ENCODE measurements at regions not wholly inside any gene's neighbourhood (a gene's known extent, or its start where the extent isn't known, plus 50 kb on each side); places are given as distances from the start of the nearest gene placed in this dataset.

- Histone ChIP-seq H3K4me1 (no peaks in the 10 kb centered on the region), H3K27ac (no peak overlapping the region), H3K27me3 (no peaks in the 10 kb centered on the region), H3K9me3 (no peaks in the 10 kb centered on the region), H3K36me3 (no peaks in the 10 kb centered on the region), H3K9ac (ENCODE audit: low read depth in 2 of 2, low read length in 2 of 2) (no peak overlapping the region), H3K4me3 (no peak overlapping the region)
- no peak for TF ChIP-seq CTCF (IDR thresholded peaks at IDR 0.05)
- intact Hi-C loops (cut with DNase I) = no loop called here
- DNase-seq = no peak
Measured at GRCh38 chr19:28586474-28586873, 626.5 kb downstream of the UQCRFS1 start.

GRCh38 chr19:28585796-28586195 lies 627.2 kb downstream of the UQCRFS1 start:
- Histone ChIP-seq H3K27ac (no peak overlapping the region), H3K4me1 (no peaks in the 10 kb centered on the region), H3K9me3 (no peaks in the 10 kb centered on the region), H3K4me3 (no peak overlapping the region), H3K36me3 (no peaks in the 10 kb centered on the region), H3K27me3 (no peaks in the 10 kb centered on the region), H3K9ac (ENCODE audit: low read depth in 2 of 2, low read length in 2 of 2) (no peak overlapping the region)
- no peak for TF ChIP-seq CTCF (IDR thresholded peaks at IDR 0.05)
- DNase-seq = no peak
- intact Hi-C loops (cut with DNase I) = no loop called here

DNA sequence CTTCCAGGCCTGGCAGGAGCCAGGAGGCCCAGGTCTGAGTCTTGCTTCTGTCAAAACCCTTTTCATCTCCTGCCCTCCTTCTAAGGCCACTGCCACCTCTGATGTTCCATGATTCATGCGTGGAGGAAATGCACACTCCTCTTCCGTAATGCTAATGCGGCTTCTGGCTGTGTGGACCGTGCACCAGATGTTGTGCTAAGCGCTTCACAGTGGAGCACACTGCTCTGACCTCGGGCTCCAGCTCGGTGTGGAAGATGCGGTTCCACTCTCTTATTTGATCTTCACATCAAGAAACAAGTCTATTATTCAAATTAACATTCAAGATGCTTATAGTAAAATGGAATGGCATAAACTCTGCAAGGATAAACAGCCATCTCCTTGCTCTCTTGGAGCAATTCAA lies 629.2 kb downstream of the UQCRFS1 start:
- H3K4me3 ChIP-seq = no peak overlapping the region
- H3K9ac ChIP-seq (ENCODE audit: low read depth in 2 of 2, low read length in 2 of 2) = no peak overlapping the region
- no peak overlapping the region for H3K27ac ChIP-seq
- H3K36me3 ChIP-seq = no peaks in the 10 kb centered on the region
- no peak for TF ChIP-seq CTCF (IDR thresholded peaks at IDR 0.05)
- no peaks in the 10 kb centered on the region for H3K9me3 ChIP-seq
- DNase-seq = no peak
- H3K4me1 ChIP-seq = no peaks in the 10 kb centered on the region
- no peaks in the 10 kb centered on the region for H3K27me3 ChIP-seq
- intact Hi-C loops (cut with DNase I) = no loop called here

DNA sequence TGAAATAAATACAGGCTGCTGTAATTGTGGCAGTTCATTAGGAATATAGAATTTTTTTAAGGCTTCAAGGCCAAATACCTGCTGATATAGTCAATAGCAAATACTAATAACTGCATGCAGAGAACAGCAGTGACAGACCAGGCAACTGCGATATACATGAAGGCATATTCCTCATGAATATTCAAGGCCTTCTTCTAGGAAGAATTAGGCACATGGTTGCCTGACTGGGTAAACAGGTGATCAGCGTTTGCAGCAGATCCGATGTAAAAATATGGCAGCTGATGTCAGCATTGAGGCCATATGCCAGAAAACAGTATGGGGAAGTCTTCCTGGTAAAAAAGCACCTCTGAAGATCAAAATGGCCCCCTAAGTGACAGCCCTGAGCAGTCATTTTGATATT lies 629.7 kb downstream of the UQCRFS1 start:
- no peaks in the 10 kb centered on the region for H3K27me3 ChIP-seq
- no peak for DNase-seq
- H3K9me3 ChIP-seq = no peaks in the 10 kb centered on the region
- H3K4me1 ChIP-seq = no peaks in the 10 kb centered on the region
- no peak overlapping the region for H3K9ac ChIP-seq (ENCODE audit: low read depth in 2 of 2, low read length in 2 of 2)
- no peaks in the 10 kb centered on the region for H3K36me3 ChIP-seq
- no peak overlapping the region for H3K27ac ChIP-seq
- no peak overlapping the region for H3K4me3 ChIP-seq
- intact Hi-C loops (cut with DNase I) = no loop called here
- no peak for TF ChIP-seq CTCF (IDR thresholded peaks at IDR 0.05)

GRCh38 chr19:28582796-28583195 lies 630.2 kb downstream of the UQCRFS1 start:
- DNase-seq = no peak
- Histone ChIP-seq H3K27me3 (no peaks in the 10 kb centered on the region), H3K36me3 (no peaks in the 10 kb centered on the region), H3K4me1 (no peaks in the 10 kb centered on the region), H3K9me3 (no peaks in the 10 kb centered on the region), H3K4me3 (no peak overlapping the region), H3K27ac (no peak overlapping the region), H3K9ac (ENCODE audit: low read depth in 2 of 2, low read length in 2 of 2) (no peak overlapping the region)
- intact Hi-C loops (cut with DNase I) = no loop called here
- no peak for TF ChIP-seq CTCF (IDR thresholded peaks at IDR 0.05)

GRCh38 chr19:28582344-28582743 lies 630.6 kb downstream of the UQCRFS1 start:
- no peak for TF ChIP-seq CTCF (IDR thresholded peaks at IDR 0.05)
- no peak for DNase-seq
- H3K9me3 ChIP-seq = no peaks in the 10 kb centered on the region
- intact Hi-C loops (cut with DNase I) = no loop called here
- no peak overlapping the region for H3K4me3 ChIP-seq
- H3K4me1 ChIP-seq = no peaks in the 10 kb centered on the region
- no peaks in the 10 kb centered on the region for H3K36me3 ChIP-seq
- no peak overlapping the region for H3K27ac ChIP-seq
- no peak overlapping the region for H3K9ac ChIP-seq (ENCODE audit: low read depth in 2 of 2, low read length in 2 of 2)
- no peaks in the 10 kb centered on the region for H3K27me3 ChIP-seq
